Ammon's horn (tissue), 1 donor: ENCODE measurements at regions not wholly inside any gene's neighbourhood (a gene's known extent, or its start where the extent isn't known, plus 50 kb on each side); places are given as distances from the start of the nearest gene placed in this dataset.
A peak's percentile ranks its signal among the peaks of the same experiment; 100 is the strongest.
"Not testable (repeated sequence)": the region's sequence is repeated elsewhere in the genome, so short reads cannot be mapped to it uniquely, and the experiment has no call there.

Experiments used
- DNase-seq: peaks from one replicate; pipeline ENCODE4 v3.0.0-alpha.2; 2016; ENCODE audit warnings: low spot score

DNA sequence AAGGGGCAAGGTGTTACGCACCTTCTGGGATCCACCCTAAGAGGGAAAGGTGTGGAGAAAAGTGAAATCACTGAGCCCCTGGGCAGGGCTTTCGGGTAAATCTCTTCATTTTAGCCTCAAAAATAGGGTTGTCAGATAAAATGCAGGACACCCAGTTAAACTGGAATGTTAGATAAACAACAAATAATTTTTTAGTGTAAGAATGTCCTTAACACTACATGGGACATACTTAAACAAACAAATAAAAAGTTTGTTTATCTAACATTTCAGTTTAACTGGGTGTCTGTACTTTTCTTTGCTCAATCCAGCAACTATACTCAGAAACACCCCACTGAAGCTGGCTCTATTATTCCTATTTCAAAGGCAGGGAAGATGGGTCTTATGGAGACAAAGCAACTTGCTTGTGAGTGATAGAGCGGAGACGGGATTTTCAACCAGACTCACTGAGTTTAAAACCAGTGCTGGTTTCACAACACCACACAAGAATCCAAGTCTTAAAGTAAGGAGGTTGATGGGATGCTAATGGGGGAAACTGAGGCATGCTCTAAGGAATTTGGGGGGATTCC, 144.8 kb upstream of the RBPJ start:
- no peak for DNase-seq

DNA sequence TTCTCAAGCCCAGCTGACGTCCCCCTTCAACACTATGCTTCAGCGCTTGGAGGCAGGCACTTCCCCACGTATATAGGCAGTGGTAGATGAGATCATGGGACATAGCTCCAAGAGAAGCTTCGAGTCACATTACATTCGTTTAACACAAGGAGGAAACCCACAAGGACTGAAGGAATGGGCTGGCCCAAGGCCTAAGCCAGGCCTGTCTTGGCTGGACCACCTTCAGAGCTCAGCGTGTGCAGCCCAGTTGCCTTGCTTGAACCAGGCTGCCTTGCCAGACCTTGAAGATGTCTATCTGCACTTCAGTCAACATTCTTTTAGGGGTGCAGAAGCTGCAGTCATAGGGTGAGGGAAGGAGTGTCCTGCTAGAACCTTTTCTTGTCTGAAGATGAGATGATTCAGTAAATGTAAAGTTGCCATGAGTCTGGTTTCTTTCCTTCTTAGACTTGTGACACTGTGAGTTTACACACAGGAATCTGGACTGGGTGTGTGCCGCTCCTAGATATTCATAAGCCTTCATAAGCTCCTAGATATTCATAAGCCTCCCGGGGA, 144.1 kb upstream of the RBPJ start:
- DNase-seq = no peak

- DNase-seq = no peak
These were observed 142.0 kb upstream of the RBPJ start for GRCh38 chr4:26178854-26179253.

DNA sequence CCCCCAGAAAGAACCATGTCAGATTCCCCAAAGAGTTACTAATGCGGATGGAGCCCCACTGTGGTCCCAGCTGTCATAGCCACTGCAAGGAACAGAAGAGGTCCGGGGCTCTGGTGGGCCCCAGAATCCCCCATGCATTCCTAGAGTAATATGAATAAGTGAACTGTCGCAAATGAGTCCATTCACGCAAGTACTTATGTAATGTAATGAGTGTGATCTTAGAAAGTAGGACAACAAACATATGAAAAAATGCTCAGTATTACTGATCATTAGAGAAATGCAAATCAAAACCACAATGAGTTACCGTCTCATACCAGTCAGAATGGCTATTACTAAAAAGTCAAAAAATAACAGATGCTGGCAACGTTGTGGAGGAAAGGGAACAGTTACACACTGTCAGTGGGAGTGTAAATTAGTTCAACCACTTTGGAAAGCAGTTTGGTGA, 141.5 kb upstream of the RBPJ start:
- DNase-seq = no peak

- no peak for DNase-seq
These were observed 139.2 kb upstream of the RBPJ start for GRCh38 chr4:26181616-26182015.

- DNase-seq = no peak
These were observed 137.8 kb upstream of the RBPJ start for GRCh38 chr4:26183017-26183416.

- no peak for DNase-seq
These were observed 135.4 kb upstream of the RBPJ start for GRCh38 chr4:26185436-26185835.

DNA sequence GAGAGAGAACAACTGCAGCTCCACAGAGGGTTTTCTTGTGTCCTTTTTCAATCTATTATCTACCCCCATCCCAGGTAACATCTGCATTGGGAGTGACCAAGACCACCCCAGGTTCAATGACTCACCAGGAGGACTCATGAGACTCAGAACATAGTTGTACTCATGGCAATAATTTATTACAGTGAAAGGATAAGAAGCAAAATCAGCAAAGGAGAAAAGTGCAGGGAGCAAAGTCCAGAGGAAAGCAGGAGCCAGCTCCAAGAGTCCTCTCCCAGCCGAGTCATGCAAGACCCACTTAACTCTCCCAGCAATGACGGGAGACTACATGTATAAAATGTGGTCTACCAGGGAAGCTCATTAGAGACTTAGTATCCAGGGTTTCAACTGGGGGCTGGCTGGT, 129.5 kb upstream of the RBPJ start:
- no peak for DNase-seq

DNA sequence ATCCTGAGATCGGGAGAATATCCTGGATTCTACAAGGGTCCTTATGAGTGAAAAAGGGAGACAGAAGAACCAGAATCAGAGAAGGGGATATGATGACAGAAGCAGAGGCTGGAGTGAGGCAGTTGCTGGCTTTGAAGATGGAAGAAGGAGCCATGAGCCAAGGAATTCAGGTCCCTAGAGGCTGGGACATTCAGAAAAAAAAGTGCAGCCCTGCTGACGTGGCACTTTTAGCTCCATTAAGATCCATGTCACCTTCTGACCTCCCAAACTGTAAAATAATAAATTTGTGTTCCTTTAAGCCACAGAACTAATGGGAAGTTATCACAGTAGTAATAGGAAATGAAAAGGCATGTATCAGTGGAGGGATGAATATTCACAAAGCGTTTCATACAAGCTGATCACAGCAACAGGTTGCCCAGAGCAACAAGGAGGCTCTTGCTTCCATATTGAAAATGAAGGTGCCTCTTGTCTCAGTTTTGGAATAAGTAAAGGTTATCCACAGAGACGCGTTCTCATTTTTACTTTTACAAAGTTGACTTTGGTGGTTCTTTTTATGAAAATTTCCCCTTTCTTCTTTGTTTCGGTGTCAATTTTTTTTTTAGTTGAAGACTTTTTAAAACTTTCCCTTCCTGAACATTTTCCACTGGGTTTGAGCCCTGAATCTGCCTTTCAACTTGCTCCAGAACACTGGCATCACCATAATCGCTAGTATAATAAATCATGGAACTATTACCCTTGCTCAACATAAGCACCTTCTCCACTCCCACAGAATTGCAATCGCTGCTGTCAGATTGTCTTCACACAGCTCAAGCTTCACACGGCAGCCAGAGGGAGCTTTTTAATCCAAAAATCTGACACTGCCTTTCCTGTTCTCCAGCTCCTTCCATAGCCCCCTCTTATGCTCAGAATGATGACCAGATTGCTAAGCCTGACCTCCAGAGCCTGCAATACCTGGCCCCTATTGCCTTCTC, 127.6 kb upstream of the RBPJ start:
- peak; percentile 49 for DNase-seq

DNA sequence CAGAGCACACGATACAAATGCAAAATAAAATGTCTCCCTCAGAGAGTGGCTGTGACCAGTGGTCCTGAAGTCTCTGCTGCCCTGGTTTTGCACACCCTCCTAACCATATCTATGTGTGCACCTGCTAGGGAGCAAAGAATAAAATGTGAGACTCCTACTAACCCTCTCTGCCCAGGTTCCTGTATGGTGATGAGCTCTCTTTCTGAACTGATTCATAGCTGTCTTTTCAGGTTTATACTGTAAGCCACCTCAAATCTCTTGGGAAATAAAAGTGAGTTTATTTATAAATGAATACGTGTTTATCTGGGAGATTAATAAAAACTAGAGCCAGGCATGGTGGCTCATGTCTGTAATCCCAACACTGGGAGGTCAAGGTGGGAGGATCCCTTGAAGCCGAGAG, 126.0 kb upstream of the RBPJ start:
- no peak for DNase-seq

GRCh38 chr4:26196567-26196966, 124.2 kb upstream of the RBPJ start:
- DNase-seq = no peak

DNA sequence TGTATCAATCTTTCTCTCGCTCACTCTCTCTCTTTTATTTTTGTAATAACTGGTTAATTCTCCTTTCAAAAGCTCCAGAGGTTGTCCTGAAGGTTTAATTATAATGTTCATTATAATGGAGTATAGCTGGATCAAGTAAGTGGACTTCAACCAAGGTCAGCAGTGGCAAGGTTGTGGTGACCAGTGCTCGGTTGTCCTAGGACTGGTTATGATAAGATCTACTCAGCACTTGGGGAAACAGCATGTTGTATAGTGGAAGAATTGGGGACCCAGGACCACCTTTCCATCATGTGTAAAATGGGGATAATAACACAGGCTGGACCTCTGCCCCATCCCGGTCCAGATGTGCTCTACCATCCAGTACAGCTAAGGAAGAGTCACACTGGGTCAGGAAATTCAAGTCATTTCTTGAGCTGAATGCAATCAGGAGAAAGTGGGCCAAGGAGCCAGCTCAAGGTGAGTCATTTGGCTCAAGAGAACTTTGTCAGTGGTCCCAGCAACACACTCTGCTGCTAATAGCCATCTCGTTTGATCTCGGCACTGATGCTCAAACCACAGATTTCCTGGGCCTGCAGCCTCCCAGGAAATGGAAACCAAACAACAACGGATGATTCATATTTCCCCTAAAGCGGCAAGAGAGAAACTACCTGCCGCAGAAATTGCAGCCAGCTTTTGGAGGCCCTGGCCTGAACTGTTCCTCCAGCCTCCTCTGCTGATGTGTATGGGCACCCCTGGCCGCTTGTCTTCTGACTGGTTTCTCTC, 123.6 kb upstream of the RBPJ start:
- no peak for DNase-seq

- DNase-seq = not testable (repeated sequence)
These were observed 121.9 kb upstream of the RBPJ start for GRCh38 chr4:26198931-26199330.

GRCh38 chr4:26199596-26199995, 121.2 kb upstream of the RBPJ start:
- DNase-seq = no peak

- DNase-seq = no peak
These were observed 119.7 kb upstream of the RBPJ start for GRCh38 chr4:26201120-26201519.

GRCh38 chr4:26204249-26204825, 116.5 kb upstream of the RBPJ start:
- DNase-seq = no peak

- peak; percentile 33 for DNase-seq
These were observed 115.9 kb upstream of the RBPJ start for GRCh38 chr4:26204911-26205370.

DNA sequence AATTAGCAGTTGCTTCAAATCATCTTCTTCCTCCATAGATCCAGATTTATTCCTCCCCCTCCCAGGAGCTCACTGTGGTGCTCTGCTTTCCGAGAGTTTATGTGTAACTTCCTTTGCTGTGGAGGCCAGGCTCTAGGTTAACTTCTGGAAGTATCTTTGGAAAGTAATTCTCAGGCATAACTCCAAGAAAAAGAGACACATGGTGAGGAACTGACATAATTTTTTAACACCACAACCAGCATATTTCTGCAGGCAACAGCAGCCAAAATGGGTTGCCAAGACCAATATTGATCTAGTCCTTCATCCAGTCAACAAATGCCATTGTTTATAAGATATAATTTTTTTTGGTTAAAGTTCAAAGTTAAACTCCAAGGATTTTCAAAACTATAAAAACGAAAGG, 114.5 kb upstream of the RBPJ start:
- DNase-seq = no peak

DNA sequence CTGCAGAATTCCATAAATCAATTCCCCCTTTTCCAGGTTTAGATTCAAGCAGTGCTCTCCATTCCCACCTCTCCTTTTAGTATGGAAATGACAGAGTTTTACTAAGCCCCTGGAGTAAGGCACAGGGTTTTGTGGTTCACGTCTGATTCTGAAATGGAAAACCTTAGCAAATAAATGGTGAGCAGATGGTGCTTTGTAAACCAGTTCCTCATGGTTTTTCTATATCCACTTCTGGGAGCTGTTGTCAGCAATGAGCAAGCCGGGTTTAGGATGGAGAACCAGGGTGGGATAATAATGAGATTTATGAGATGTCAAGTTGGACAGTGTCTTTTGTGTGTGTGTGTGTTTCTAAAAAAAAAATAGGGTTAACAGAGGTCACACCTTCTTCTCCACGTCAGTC, 113.8 kb upstream of the RBPJ start:
- DNase-seq = no peak

- DNase-seq = no peak
These were observed 113.2 kb upstream of the RBPJ start for GRCh38 chr4:26207631-26208030.

DNA sequence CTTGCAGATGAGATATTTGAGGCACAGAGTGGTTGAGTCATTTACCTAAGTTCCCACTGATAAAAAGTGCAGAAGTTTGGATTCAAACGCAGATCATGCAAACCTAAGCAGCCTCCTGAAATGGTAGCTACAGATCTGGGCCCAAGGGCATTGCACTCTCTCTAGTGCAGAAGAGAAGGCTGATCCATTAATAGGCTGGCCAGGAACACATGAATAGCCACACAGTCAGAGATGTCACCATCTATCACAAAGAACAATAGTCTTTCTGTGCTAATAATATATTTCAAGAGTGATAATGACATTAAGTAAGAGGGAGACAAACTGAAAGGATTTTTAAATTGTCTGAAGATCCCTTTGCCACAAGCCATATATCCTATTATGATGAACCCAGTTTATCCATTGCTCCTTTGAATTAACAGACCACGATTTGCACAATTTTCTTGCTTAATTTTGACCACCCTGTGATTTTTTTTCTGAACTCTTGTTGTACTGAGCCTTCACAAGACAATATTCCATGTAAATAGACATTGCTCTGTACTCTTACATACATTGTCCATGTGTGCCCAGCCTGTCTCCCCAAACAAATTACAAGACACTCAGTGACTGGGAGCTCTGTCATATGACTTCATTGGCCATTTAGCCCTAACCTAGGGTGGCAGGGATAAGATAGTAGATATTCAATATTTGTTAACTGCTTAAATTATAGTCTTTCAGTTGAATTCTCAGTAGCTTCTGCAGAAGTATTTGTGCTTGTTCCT, 112.4 kb upstream of the RBPJ start:
- DNase-seq = peak; percentile 76
